T-cell (primary cell): ENCODE measurements at regions not wholly inside any gene's neighbourhood (a gene's known extent, or its start where the extent isn't known, plus 50 kb on each side); places are given as distances from the start of the nearest gene placed in this dataset.

Source experiments
- ATAC-seq, 4 experiments: fragments of 200-7000 bp in 3 of 4; fragments of 150-1000 bp in 1 of 4; cut with Tn5 transposase; replicated peaks in 1 of 4; 1 replicate in 3 of 4; 2 replicates in 1 of 4; pipeline ENCODE4 v1.10.0; 2021; ENCODE audit warnings: moderate library complexity in 3 of 4, mild to moderate bottlenecking in 2 of 4, moderate number of reproducible peaks in 1 of 4
- CTCF ChIA-PET, 2 donors: fragments of 300-600 bp; sonication (Branson Sonifier 250); formaldehyde crosslinking; loops; one replicate each; lab custom pipeline; 2022; ENCODE audit warnings: antibody characterized with exemption in 2 of 2; lab: Charles Lee
- POLR2A ChIA-PET, 2 donors: fragments of 300-600 bp; sonication (Branson Sonifier 250); formaldehyde crosslinking; loops; one replicate each; lab custom pipeline; 2022; ENCODE audit warnings: antibody characterized with exemption in 2 of 2; lab: Charles Lee
- DNase-seq, 35 experiments: peaks; one replicate each; pipeline versions ENCODE4 v3.0.0 to v3.0.0-alpha.2; 2013 to 2023
- H3K27ac ChIP-seq: one replicate; pipeline ENCODE4 v1.5.1; 2013; ENCODE audit warnings: low read length
- H3K27me3 ChIP-seq, 2 experiments: replicated peaks in 1 of 2; 1 replicate in 1 of 2; 2 replicates in 1 of 2; pipeline versions ENCODE4 v1.6.1 to v1.7.0; 2013; ENCODE audit warnings: low read length in 1 of 2, mixed read lengths in 1 of 2; ENCODE audit not compliant: control insufficient read depth in 2 of 2, insufficient read depth in 2 of 2; ENCODE audit errors: extremely low read depth in 1 of 2
- H3K36me3 ChIP-seq, 2 donors: 1 replicate in 1 of 2; 2 replicates in 1 of 2; pipeline versions ENCODE4 v1.6.1 to v1.7.0; 2013; ENCODE audit warnings: low read length in 1 of 2; ENCODE audit not compliant: control insufficient read depth in 2 of 2, insufficient read depth in 1 of 2; ENCODE audit errors: extremely low read depth in 1 of 2
- H3K4me1 ChIP-seq, 2 experiments: 1 replicate in 1 of 2; 2 replicates in 1 of 2; pipeline versions ENCODE4 v1.6.1 to v1.7.0; 2013; ENCODE audit warnings: low read length in 2 of 2, mixed read lengths in 1 of 2; ENCODE audit not compliant: insufficient read depth in 2 of 2, control insufficient read depth in 1 of 2; ENCODE audit errors: extremely low read depth in 1 of 2
- H3K4me3 ChIP-seq, 2 donors: 1 replicate in 1 of 2; 2 replicates in 1 of 2; pipeline versions ENCODE4 v1.5.1 to v1.7.0; 2013; ENCODE audit warnings: mild to moderate bottlenecking in 2 of 2, low read length in 1 of 2, moderate library complexity in 1 of 2; ENCODE audit not compliant: control insufficient read depth in 1 of 2; ENCODE audit errors: extremely low read depth in 1 of 2
- H3K9me3 ChIP-seq: 2 replicates; pipeline ENCODE4 v1.7.0; 2013
- H3K27ac Mint-ChIP-seq, 2 donors: one replicate each; pipeline ENCODE4 v1.8.0; 2020 to 2021; ENCODE audit warnings: mild to moderate bottlenecking in 2 of 2, mixed read lengths in 2 of 2
- H3K27me3 Mint-ChIP-seq, 2 donors: one replicate each; pipeline ENCODE4 v1.8.0; 2021 to 2022; ENCODE audit warnings: mixed read lengths in 2 of 2
- H3K36me3 Mint-ChIP-seq: one replicate; pipeline ENCODE4 v1.8.0; 2021; ENCODE audit warnings: mixed read lengths
- H3K4me1 Mint-ChIP-seq, 3 donors: one replicate each; pipeline ENCODE4 v1.8.0; 2020 to 2022; ENCODE audit warnings: mixed read lengths in 3 of 3, mild to moderate bottlenecking in 1 of 3
- H3K4me3 Mint-ChIP-seq, 3 donors: one replicate each; pipeline ENCODE4 v1.8.0; 2020 to 2022; ENCODE audit warnings: mild to moderate bottlenecking in 3 of 3, mixed read lengths in 3 of 3, moderate library complexity in 3 of 3
- H3K9me3 Mint-ChIP-seq, 3 donors: one replicate each; pipeline ENCODE4 v1.8.0; 2020 to 2022; ENCODE audit warnings: mixed read lengths in 3 of 3
- WGBS: methylation state at CpG from one replicate; pipeline ENCODE4 v1.1.5; 2013; ENCODE audit warnings: missing lambda C conversion rate; ENCODE audit not compliant: insufficient coverage; 5-methylcytosine and 5-hydroxymethylcytosine counted together

DNA sequence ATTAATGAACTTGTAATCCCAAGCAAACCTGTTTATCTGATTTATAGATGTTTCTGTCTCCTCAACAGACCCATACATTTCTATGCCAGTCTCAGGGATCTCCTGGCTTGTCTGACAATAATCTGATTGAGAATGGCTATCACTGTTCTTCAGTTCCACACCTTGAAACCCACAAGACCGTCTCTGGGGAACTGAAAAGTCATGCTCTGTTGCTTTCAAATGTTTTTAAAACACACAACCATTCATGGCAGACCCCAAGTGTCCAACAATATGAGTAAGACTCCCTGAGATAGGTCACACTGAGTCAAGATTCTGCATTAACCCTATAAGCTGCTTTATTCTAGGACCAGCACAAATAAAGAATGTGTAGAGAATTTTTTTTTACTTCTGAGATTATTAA is 611.2 kb upstream of the PLXNA2 start:
- no peaks in the 10 kb centered on the region for H3K36me3 ChIP-seq
- no peak overlapping the region for H3K4me3 ChIP-seq
- no peak overlapping the region for H3K27ac ChIP-seq
- CTCF ChIA-PET = no interaction called here
- H3K27me3 Mint-ChIP-seq = peaks cover 2 to 15% of the 10 kb centered on the region in 2 donors
- no peaks in the 10 kb centered on the region for H3K4me1 ChIP-seq
- DNase-seq = no peak
- H3K4me3 Mint-ChIP-seq = no peak overlapping the region
- H3K4me1 Mint-ChIP-seq = no peaks in the 10 kb centered on the region
- WGBS = no CpG with 5 or more reads among the region's 1 CpG
- no peak for ATAC-seq
- POLR2A ChIA-PET = no interaction called here
- no peaks in the 10 kb centered on the region for H3K9me3 ChIP-seq
- H3K27me3 ChIP-seq = peaks cover 0 to 2% of the 10 kb centered on the region in 2 experiments
- peaks cover 0 to 3% (median 0%) of the 10 kb centered on the region in 3 donors for H3K9me3 Mint-ChIP-seq
- no peaks in the 10 kb centered on the region for H3K36me3 Mint-ChIP-seq
- H3K27ac Mint-ChIP-seq = no peak overlapping the region

DNA sequence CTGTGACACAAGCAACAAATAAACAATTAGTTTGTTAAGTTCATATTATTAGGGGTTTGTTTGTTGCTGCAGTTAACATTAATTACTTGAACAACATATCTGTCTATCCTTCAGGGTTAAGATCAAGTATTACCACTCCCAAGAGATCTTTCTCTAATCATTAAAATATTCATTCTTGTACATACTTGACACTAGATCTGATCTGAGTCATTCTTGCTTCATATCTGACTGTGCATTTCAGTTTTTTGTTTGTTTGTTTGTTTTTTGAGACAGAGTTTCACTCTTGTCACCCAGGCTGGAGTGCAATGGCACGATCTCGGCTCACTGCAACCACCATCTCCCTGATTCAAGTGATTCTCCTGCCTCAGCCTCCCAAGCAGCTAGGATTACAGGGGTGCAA is 613.3 kb upstream of the PLXNA2 start:
- Histone ChIP-seq H3K4me1 (no peaks in the 10 kb centered on the region), H3K36me3 (no peaks in the 10 kb centered on the region), H3K27me3 (peaks cover 0 to 2% of the 10 kb centered on the region in 2 experiments), H3K4me3 (no peak overlapping the region), H3K9me3 (no peaks in the 10 kb centered on the region), H3K27ac (no peak overlapping the region)
- Mint-ChIP-seq H3K27ac (no peak overlapping the region), H3K27me3 (peaks cover 2 to 15% of the 10 kb centered on the region in 2 donors), H3K4me1 (no peaks in the 10 kb centered on the region), H3K9me3 (peaks cover 0 to 3% (median 0%) of the 10 kb centered on the region in 3 donors), H3K36me3 (no peaks in the 10 kb centered on the region), H3K4me3 (no peak overlapping the region)
- ATAC-seq (no peak), DNase-seq (no peak)
- no CpG with 5 or more reads among the region's 2 CpGs for WGBS
- ChIA-PET POLR2A (no interaction called here), CTCF (no interaction called here)

DNA sequence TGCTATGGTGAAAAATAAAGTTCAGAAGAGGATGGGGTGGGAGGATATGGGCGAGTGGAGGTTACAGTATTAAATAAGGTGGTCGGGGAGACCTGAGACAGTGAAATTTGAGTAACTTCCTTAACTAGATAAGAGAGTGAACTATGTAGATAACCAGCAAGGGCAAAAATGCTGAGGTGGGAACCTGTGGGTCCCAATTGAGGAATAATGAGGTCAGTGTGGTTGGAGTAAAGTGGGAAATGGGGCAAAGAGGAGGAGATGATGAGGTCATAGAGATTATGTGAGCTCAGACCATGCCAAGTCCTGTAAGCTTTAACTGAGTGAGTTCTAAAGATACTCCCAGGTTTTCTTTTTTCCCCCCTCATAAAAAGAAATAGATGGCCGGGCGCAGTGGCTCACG is 614.6 kb upstream of the PLXNA2 start:
- CTCF ChIA-PET = no interaction called here
- no peaks in the 10 kb centered on the region for H3K9me3 ChIP-seq
- peaks cover 0 to 3% (median 0%) of the 10 kb centered on the region in 3 donors for H3K9me3 Mint-ChIP-seq
- no peak overlapping the region for H3K27ac ChIP-seq
- no peak overlapping the region for H3K4me3 Mint-ChIP-seq
- H3K4me1 ChIP-seq = no peaks in the 10 kb centered on the region
- no peaks in the 10 kb centered on the region for H3K36me3 Mint-ChIP-seq
- POLR2A ChIA-PET = no interaction called here
- ATAC-seq = no peak
- no peak for DNase-seq
- no peaks in the 10 kb centered on the region for H3K4me1 Mint-ChIP-seq
- no peak overlapping the region for H3K27ac Mint-ChIP-seq
- peaks cover 0 to 2% of the 10 kb centered on the region in 2 experiments for H3K27me3 ChIP-seq
- peaks cover 2 to 11% of the 10 kb centered on the region in 2 donors for H3K27me3 Mint-ChIP-seq
- no peak overlapping the region for H3K4me3 ChIP-seq
- H3K36me3 ChIP-seq = no peaks in the 10 kb centered on the region
- WGBS = 55% methylated on average over 2 of the region's 5 CpGs

DNA sequence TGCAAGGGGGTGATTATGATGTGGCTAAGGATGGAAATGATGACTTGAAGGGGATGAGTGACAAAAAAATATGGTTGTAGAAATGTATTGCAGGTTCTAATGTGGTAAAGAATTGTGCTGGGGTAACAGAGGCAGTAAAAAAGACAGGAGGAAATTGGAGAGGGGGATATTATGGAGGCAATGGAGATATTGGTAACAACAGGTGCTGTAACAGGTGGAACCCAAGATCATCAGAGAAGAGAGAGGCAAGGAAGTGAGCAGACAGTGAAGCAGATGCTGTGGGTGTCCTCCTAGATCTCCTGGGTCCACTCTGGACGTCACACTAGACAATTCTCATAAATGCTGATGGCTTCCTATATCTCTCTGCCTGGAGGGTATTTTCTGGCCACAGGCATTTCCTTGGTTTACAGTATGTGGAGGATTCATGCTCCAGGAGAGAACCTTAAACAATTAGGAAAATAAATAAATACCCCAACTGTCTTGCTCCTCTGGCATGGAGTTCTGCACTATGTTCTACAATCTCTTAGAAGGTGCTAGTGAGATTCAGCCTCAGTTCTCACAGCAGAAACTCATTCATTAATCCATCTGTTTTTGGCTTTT is 620.3 kb upstream of the PLXNA2 start:
- H3K9me3 ChIP-seq = no peaks in the 10 kb centered on the region
- Mint-ChIP-seq H3K36me3 (no peaks in the 10 kb centered on the region), H3K27me3 (no peaks in the 10 kb centered on the region), H3K4me1 (no peaks in the 10 kb centered on the region), H3K9me3 (peaks cover 0 to 8% (median 0%) of the 10 kb centered on the region in 3 donors), H3K4me3 (no peak overlapping the region), H3K27ac (no peak overlapping the region)
- H3K4me1 ChIP-seq = no peaks in the 10 kb centered on the region
- DNase-seq (no peak), ATAC-seq (no peak)
- no CpG with 5 or more reads among the region's 1 CpG for WGBS
- H3K27ac ChIP-seq = no peak overlapping the region
- no peaks in the 10 kb centered on the region for H3K27me3 ChIP-seq
- no peak overlapping the region for H3K4me3 ChIP-seq
- CTCF ChIA-PET = no interaction called here
- POLR2A ChIA-PET = no interaction called here
- H3K36me3 ChIP-seq = no peaks in the 10 kb centered on the region

DNA sequence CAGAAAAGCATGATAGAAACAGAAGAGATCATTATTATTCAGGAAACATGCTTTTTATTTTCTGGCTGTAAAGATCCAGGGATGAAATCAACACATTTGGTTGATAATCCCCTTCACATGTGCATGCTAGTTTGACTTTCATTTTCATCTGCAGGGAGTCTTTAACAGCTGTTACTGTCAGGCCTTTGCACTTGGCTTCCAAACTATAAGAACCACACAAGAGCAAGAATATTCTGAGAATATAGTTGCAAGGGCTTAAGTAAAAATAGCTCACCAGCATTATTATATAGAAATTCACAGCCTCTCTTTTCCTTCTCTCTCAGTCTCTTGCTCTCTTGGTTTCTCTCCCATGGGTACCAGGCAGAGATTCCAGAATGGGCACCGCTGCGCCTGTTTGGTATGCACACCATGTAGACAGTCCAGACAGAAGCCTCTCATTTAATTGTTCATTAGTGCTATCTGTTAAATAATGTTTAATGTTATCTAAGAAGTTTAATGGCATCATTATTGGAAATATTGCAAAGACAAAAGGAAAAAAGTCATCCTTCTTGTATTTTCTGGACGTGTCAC is 622.3 kb upstream of the PLXNA2 start:
- no CpG with 5 or more reads among the region's 3 CpGs for WGBS
- Histone ChIP-seq H3K36me3 (no peaks in the 10 kb centered on the region), H3K4me3 (no peak overlapping the region), H3K27ac (no peak overlapping the region), H3K4me1 (no peaks in the 10 kb centered on the region), H3K27me3 (no peaks in the 10 kb centered on the region), H3K9me3 (no peaks in the 10 kb centered on the region)
- H3K4me1 Mint-ChIP-seq = no peaks in the 10 kb centered on the region
- no peak overlapping the region for H3K4me3 Mint-ChIP-seq
- DNase-seq (no peak), ATAC-seq (no peak)
- CTCF ChIA-PET = no interaction called here
- POLR2A ChIA-PET = no interaction called here
- H3K9me3 Mint-ChIP-seq = peaks cover 0 to 8% (median 6%) of the 10 kb centered on the region in 3 donors
- no peak overlapping the region for H3K27ac Mint-ChIP-seq
- no peaks in the 10 kb centered on the region for H3K27me3 Mint-ChIP-seq
- H3K36me3 Mint-ChIP-seq = no peaks in the 10 kb centered on the region

DNA sequence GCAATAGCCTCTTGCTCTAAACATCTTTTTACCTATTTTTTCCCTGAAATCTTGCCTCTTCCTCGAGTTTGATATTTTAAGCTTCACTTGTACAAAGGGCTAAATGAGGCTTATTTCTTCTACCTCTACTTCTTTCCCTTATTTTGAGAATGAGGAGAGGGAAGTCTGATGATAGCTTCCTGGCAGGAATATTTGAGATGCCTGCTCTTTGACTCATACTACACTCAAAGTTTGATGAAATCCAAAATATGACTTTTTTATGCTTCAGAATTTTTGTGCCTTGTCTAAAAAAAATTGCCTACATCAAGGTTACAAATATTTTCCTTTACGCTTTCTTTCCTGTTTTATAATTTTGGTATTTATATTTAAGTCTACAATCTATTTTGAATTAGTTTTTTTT is 624.4 kb upstream of the PLXNA2 start:
- peaks cover 0 to 8% (median 6%) of the 10 kb centered on the region in 3 donors for H3K9me3 Mint-ChIP-seq
- ATAC-seq (no peak), DNase-seq (no peak)
- H3K4me3 ChIP-seq = no peak overlapping the region
- H3K4me1 ChIP-seq = no peaks in the 10 kb centered on the region
- H3K9me3 ChIP-seq = no peaks in the 10 kb centered on the region
- no peaks in the 10 kb centered on the region for H3K27me3 Mint-ChIP-seq
- no peaks in the 10 kb centered on the region for H3K36me3 Mint-ChIP-seq
- H3K4me3 Mint-ChIP-seq = no peak overlapping the region
- no peak overlapping the region for H3K27ac Mint-ChIP-seq
- no peaks in the 10 kb centered on the region for H3K4me1 Mint-ChIP-seq
- ChIA-PET CTCF (no interaction called here), POLR2A (no interaction called here)
- H3K27me3 ChIP-seq = no peaks in the 10 kb centered on the region
- H3K36me3 ChIP-seq = no peaks in the 10 kb centered on the region
- WGBS = no CpG with 5 or more reads among the region's 2 CpGs
- H3K27ac ChIP-seq = no peak overlapping the region
